Activated T-cell treated with anti-CD3 and anti-CD28 coated beads for 1 hour (primary cell): ENCODE measurements at regions not wholly inside any gene's neighbourhood (a gene's known extent, or its start where the extent isn't known, plus 50 kb on each side); places are given as distances from the start of the nearest gene placed in this dataset.

Source experiments
- DNase-seq: peaks from one replicate; pipeline ENCODE4 v3.0.0-alpha.2; 2020; ENCODE audit warnings: low read depth

DNA sequence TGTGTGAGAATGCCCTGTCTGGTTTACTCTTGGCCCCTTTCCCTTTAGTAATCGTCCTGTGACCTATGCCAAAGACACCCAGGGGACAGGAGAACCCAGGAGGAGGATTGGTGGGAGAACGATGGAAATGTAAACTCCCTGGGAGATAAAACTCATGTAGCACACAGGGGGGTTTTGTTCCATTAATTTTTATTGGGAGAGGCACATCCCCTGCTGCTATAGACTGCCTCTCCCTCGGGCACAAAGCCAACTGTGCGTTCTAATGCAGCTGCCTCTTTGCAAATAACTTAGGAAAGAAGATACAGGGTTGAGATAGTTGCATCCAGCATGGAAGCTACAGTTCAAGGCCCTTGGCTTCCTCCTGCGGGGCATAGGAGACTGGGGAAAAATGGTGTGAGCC is 489.6 kb downstream of the SLC4A3 start:
- DNase-seq, result no peak

GRCh38 chr2:220120041-220120440 is 492.6 kb downstream of the SLC4A3 start:
- no peak for DNase-seq

- no peak for DNase-seq
Observed at GRCh38 chr2:220123751-220124150, 496.3 kb downstream of the SLC4A3 start.

GRCh38 chr2:220125551-220125950 is 498.1 kb downstream of the SLC4A3 start:
- DNase-seq, result no peak

- DNase-seq, result no peak
Observed at GRCh38 chr2:220127311-220127710, 499.9 kb downstream of the SLC4A3 start.

- no peak for DNase-seq
Observed at GRCh38 chr2:220127876-220128275, 500.4 kb downstream of the SLC4A3 start.

- DNase-seq, result no peak
Observed at GRCh38 chr2:220129391-220129790, 502.0 kb downstream of the SLC4A3 start.

- no peak for DNase-seq
Observed at GRCh38 chr2:220134756-220135534, 507.5 kb downstream of the SLC4A3 start.

DNA sequence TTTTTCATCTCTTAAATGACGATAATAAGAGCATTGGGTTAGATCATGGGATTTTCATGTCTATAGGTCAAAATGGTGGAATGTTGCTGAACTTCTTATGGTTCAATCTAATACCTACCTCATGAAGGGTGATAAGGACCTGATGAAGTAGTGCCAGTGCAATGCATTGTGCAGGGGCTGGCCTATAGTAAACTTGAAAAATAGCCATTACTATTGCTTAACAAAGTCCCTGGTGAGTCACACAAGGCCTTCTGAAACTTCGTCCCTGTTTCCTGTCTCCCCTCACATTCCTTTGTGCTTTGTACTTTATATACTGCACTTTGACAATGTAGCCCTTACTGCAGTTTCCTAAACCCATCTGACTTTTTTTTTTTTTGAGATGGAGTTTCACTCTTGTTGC is 515.9 kb downstream of the SLC4A3 start:
- no peak for DNase-seq

GRCh38 chr2:220144411-220144810 is 517.0 kb downstream of the SLC4A3 start:
- DNase-seq, result no peak

DNA sequence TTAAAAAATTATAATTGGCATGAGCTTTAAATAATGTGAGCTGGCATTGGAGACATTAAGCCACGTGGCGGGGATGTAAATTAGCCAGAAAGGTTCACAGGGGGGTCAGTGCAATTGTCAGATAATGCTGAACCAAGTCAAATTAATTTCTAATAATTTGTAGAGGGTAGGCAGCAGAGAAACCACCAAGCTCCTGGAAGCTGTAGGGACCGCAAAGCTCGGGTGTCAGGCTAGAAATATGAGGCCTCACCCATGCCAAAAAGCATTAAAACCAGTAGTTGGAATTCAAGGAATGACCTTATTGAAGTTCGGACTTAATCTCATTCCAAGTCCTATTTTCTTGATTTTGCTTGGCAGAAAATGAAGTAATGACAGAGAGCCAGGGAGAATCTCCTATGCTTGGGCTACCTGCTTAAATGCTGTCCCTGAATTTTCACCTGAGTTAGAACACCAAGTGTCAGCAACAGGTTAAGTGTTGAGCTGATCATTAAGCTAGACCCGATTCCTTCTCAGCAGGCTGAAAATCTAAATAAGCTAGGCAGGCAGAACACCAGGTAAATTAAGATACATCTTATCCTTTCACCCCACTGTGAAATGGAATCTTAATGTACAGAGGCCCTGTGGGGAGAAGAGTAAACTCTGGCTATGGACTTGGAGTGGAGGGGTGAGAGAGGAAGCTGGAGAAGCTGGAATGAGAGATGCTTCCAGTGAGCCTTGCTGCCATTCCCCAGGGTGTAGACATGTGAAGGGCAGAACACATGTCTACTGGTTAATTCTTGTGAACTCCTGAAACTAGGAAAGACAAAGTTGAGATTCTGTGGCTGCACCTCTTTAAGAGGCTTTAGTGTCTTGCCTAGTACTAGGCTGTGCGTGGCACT is 520.0 kb downstream of the SLC4A3 start:
- no peak for DNase-seq

GRCh38 chr2:220148471-220149248 is 521.2 kb downstream of the SLC4A3 start:
- DNase-seq, result no peak

DNA sequence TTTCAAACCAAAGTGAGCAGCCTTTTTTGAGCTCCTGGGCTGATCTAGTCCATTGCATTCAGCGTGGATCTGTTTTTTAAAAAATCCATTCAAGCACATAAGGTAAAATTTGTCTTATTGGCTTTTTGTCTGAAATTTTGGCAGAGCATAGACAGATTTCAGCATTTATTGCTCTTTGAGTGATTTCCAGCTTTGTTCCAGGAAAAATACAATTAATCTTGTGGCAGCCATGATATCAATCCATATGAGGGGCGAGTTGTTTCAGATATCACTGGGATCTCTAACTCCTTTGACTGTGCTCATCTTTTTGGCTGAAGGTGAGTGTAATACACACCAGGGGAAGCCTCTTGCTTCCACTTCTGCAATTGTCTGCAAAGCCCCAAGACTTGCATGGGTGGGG is 523.9 kb downstream of the SLC4A3 start:
- DNase-seq, result no peak

DNA sequence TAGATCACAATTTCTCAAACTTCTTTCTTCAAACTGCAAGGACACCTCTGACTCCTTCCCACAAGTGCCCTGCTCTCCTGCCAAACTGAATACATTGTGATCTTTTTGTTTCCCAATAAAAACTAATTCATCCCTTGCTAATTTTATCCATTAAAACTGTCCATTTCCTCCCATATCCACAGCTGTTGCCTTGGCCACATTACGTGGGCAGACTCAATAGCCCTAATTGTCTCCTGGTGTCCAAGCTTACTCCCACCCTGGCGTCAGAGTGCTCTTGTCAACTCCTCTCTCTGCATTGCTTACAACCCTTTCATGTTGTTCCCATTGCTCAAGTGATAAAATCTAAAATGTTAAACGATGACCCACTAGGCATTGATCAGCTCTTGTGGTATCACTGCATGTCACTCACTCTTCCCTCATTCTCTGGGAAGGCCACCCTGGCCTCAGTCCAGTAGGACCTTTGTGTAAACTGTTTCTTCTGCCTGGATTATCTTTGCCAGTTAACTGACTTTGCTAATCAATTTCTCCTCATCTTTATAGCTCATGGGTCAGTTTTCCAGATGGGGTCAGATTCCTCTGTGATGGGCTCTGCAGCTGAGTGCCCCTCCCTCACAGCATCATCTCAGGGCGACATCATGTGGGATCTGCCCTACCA is 525.0 kb downstream of the SLC4A3 start:
- no peak for DNase-seq

GRCh38 chr2:220153118-220153517 is 525.7 kb downstream of the SLC4A3 start:
- DNase-seq, result no peak

DNA sequence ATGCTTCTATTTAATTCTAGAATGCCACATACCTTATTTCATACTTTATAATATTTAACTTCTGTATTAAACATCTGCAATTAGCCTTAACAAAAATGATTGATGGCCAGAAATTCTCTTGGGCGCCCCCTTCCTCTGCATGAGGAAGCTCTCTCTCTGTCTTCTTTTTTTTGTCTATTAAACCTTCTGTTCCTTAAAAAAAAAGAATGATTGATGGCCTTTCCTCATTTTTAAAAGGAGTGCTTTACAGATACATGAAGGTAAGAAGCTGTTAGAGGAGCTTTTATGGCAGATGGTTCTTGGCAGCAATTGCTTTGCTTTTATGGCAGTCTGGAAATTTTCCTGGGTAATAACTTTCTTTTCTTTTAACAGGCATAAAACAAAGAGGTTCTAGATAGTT is 526.9 kb downstream of the SLC4A3 start:
- DNase-seq, result no peak

- no peak for DNase-seq
Observed at GRCh38 chr2:220157312-220157711, 529.9 kb downstream of the SLC4A3 start.

DNA sequence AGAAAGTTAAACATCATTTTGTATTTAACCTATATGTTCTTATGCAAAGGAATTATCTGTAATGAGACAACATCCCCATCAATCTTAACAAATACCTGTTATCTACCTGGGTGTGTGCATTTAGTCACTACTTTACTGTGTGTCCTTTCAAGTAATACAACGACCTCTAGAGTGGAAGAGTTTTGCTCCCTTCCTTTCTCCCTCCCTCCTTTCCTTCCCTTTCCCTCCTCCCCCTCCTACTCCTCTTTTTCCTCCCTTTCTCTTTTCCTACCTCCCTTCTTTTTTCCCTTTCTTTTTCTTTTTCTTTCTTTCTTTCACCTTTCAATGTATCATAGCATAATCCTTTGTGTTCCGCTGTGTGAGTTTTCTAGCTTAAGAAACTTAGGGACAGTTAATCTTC is 532.3 kb downstream of the SLC4A3 start:
- no peak for DNase-seq

GRCh38 chr2:220162320-220162719 is 534.9 kb downstream of the SLC4A3 start:
- no peak for DNase-seq

DNA sequence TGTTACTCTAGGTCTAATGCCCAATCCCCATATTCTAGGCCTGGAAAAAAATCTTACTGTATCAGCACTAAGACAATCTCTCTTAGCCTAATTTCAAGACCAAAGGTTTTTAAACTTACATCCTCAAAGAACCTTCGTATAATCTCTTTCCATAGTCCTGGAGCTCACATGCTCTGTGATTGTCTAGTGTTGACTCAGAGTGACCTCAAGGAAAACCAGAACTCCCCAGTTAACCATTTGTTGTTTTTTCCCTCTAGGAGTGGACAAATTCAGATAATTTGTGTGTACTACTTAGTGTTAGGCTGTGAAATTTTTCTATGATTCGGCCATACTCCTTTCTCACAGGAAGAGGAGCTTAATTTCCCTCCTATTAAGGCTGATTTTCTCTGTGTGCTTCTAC is 536.1 kb downstream of the SLC4A3 start:
- no peak for DNase-seq

DNA sequence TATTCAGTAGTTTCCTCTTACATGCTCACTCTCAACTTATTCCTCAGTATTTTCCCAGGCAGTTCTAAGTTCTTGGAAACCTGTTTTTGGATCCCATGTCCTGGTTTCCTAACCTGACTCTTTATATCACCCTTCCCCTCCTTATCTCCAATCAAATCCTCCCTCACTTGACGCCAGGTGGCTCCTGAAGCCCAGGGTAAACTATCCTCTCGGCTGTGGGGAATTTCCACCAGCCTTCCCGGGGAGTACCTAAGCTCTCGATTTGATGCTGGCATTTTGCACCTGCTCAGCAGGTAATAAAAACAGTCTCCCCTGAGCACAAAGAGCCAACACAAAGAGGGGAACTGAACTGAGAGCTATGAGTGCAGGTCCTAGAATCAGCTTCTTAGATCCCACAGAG is 538.0 kb downstream of the SLC4A3 start:
- DNase-seq, result no peak

DNA sequence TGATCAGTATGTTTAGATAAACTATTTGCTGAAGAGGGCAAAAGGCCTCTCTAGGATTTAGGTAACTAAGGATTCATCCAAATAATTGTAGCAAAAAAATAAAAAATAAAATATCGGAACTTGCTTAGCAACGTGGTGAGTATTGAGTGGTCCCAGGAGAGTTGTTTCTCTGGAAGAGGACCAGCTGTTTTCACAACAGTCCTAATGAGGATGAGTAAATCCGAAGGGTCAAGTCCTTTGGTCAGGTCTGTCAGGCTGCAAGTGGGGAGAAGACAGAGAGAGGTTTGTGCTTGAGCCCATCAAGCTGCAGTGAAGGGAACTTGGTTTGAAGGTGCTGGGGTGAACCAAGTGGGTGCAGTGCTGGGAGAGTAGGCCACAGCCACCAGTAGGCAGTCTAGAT is 539.2 kb downstream of the SLC4A3 start:
- no peak for DNase-seq
